ENCODE measurements at regions not wholly inside any gene's neighbourhood (a gene's known extent, or its start where the extent isn't known, plus 50 kb on each side); places are given as distances from the start of the nearest gene placed in this dataset.

DNA sequence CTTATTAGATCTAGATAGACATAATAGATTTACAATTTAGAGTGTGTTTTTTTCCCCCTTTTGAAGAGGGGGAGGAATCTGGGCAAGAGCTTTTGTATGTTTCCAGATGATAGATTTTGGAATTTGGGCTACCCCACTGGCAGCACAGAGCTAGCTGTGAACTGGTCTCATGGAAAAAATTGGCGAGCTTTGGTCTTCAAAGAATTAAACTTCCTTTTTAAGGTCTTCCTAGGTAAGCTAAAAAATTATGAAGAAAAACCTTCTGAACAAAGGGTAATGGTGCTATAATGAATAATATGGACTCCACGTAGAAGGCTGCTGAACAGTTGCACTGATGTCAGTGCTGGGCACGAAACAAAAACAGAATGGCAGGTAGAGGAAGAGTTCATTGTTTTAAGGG is 109.3 kb downstream of the ZIC5 start:
- TF ChIP-seq, protein P1, sequence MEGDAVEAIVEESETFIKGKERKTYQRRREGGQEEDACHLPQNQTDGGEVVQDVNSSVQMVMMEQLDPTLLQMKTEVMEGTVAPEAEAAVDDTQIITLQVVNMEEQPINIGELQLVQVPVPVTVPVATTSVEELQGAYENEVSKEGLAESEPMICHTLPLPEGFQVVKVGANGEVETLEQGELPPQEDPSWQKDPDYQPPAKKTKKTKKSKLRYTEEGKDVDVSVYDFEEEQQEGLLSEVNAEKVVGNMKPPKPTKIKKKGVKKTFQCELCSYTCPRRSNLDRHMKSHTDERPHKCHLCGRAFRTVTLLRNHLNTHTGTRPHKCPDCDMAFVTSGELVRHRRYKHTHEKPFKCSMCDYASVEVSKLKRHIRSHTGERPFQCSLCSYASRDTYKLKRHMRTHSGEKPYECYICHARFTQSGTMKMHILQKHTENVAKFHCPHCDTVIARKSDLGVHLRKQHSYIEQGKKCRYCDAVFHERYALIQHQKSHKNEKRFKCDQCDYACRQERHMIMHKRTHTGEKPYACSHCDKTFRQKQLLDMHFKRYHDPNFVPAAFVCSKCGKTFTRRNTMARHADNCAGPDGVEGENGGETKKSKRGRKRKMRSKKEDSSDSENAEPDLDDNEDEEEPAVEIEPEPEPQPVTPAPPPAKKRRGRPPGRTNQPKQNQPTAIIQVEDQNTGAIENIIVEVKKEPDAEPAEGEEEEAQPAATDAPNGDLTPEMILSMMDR (IDR thresholded peaks at IDR 0.05; ENCODE audit: low read depth, low read length), result no peak
- CTCF ChIA-PET, result no interaction called here
- Histone ChIP-seq H3K27ac (ENCODE audit: low read depth, low read length) (no peak overlapping the region), H3K27me3 (ENCODE audit: control insufficient read depth, insufficient read depth, low read length) (peaks cover 11% of the 10 kb centered on the region), H3K4me3 (ENCODE audit: low read depth, low read length) (no peak overlapping the region), H3K9me3 (ENCODE audit: control insufficient read depth, insufficient read depth, low read length) (no peaks in the 10 kb centered on the region)
- no peak for DNase-seq (ENCODE audit: low read depth, low spot score)
- POLR2A ChIA-PET, result no interaction called here

DNA sequence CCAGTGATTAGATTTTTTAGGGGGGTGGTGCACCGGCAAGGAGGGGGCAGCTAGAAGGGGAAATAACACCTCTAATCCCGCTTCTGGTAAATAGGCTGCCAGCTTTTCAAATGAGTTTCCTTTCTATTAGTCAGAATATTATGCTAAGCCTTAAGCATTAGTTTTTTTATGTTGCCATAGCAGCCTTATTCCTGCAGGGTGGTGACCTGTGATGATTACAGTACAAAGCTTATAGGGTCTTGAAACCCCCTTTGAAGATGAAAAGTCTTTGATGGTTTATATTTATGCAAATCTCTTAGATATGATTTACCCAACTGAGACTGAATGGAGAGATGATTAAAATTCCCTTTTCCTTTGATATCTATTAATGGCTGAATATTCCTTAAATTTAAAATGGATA is 109.8 kb downstream of the ZIC5 start:
- Histone ChIP-seq H3K27ac (ENCODE audit: low read depth, low read length) (no peak overlapping the region), H3K9me3 (ENCODE audit: control insufficient read depth, insufficient read depth, low read length) (no peaks in the 10 kb centered on the region), H3K4me3 (ENCODE audit: low read depth, low read length) (no peak overlapping the region), H3K27me3 (ENCODE audit: control insufficient read depth, insufficient read depth, low read length) (peaks cover 11% of the 10 kb centered on the region)
- CTCF ChIA-PET, result no interaction called here
- POLR2A ChIA-PET, result no interaction called here
- no peak for DNase-seq (ENCODE audit: low read depth, low spot score)
- TF ChIP-seq, protein P1 (IDR thresholded peaks at IDR 0.05; ENCODE audit: low read depth, low read length), result no peak

DNA sequence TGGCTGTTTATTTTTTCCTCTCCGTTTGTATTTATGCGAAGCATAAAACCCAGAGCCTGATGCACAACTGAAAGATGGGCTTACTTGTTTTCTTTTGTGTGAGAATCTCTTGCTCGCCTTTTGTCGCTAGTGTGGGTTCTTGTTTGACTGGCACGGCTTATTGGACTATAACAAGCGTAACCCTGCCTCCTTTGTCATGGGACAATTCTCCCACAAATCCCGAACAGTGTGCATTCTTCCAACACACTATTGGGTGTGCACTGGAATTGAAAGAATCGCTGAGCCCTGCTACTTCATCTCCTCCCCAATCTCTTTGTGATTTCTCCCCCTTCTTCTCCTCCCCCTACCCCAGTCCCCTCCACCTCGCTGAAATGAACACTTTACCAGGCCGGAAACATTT is 110.8 kb downstream of the ZIC5 start:
- no peaks in the 10 kb centered on the region for H3K9me3 ChIP-seq (ENCODE audit: control insufficient read depth, insufficient read depth, low read length)
- POLR2A ChIA-PET, result no interaction called here
- CTCF ChIA-PET, result no interaction called here
- DNase-seq (ENCODE audit: low read depth, low spot score), result no peak
- no peak overlapping the region for H3K27ac ChIP-seq (ENCODE audit: low read depth, low read length)
- H3K27me3 ChIP-seq (ENCODE audit: control insufficient read depth, insufficient read depth, low read length), result peaks cover 12% of the 10 kb centered on the region
- TF ChIP-seq, protein P1 (IDR thresholded peaks at IDR 0.05; ENCODE audit: low read depth, low read length), result no peak
- no peak overlapping the region for H3K4me3 ChIP-seq (ENCODE audit: low read depth, low read length)

DNA sequence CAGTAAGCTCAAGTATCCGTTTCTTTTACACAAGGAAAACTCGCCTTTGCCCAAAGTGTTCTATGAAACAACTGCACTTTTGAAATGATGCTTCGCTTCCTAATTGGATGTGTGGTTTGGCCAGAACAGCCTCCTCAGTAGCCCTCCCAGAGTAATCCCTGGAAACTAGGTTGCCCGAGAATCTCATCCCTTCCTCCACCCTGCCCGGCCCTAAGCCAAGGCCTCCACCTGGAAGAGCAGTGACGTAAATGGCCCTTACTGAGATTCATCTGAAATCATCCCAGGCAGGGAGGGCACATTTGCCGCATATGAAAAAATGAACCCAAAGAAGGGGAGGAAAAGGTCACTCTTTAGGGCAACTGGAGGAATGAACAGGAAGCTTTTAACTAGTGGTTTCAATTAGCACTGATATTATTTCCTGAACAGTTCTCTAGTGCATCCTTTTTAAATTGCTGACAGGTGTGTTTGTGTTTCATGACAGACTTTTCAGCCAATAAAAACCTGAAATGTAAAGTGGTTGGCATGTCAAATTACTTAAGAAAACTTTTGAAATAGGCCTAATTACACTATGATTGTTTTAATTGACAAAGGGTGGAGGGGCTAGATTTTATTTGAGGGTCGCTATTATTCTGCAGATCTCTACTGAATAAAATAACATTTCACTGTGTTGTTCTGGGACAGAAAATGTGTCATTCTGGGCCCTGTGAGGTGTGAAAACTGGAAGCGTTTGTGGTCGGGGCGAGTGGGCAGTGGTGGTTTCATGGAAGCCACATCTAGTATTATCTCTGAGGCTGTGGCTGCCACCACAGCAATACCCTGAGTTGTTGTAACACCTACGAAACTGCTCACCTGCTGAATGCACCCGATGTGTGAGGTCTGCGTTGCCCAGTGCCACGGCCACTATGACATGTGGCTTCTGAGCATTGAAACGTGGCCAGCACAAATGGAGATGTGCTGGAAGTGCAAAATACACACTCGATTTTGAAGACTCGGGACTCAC is 112.1 kb downstream of the ZIC5 start:
- Histone ChIP-seq H3K9me3 (ENCODE audit: control insufficient read depth, insufficient read depth, low read length) (no peaks in the 10 kb centered on the region), H3K4me3 (ENCODE audit: low read depth, low read length) (no peak overlapping the region), H3K27me3 (ENCODE audit: control insufficient read depth, insufficient read depth, low read length) (peaks cover 13% of the 10 kb centered on the region), H3K27ac (ENCODE audit: low read depth, low read length) (no peak overlapping the region)
- ChIA-PET POLR2A (no interaction called here), CTCF (no interaction called here)
- TF ChIP-seq, protein P1 (IDR thresholded peaks at IDR 0.05; ENCODE audit: low read depth, low read length), result no peak
- no peak for DNase-seq (ENCODE audit: low read depth, low spot score)

DNA sequence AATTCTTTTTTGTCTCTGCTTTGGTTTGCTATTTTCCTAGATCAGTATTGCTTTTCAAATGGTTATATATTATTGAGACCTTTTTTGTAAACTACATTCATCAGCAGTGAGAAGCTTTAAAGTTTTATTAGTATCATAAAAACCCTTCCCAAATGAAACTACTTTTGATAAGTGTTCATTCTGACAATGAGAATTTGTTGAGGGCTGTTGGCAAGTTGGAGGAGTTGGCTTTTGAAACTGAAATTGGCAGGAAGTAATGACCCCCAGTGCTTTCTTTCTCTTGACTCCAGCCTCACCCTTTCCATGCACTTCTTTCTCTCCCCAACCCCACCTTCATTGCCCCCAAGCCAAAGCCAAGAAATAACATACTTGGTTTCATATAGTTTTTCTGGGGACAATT is 113.8 kb downstream of the ZIC5 start:
- CTCF ChIA-PET, result interaction anchor here (1.1 kb wide), 1 partner anchor 58 kb away, joined by 3 read pairs; no protein-coding TSS in a partner anchor

More for the DNA sequence above, 113.8 kb downstream of the ZIC5 start:
- POLR2A ChIA-PET, result no interaction called here
- Histone ChIP-seq H3K4me3 (ENCODE audit: low read depth, low read length) (no peak overlapping the region), H3K9me3 (ENCODE audit: control insufficient read depth, insufficient read depth, low read length) (no peaks in the 10 kb centered on the region), H3K27ac (ENCODE audit: low read depth, low read length) (no peak overlapping the region), H3K27me3 (ENCODE audit: control insufficient read depth, insufficient read depth, low read length) (peaks cover 11% of the 10 kb centered on the region)
- DNase-seq (ENCODE audit: low read depth, low spot score), result no peak
- TF ChIP-seq, protein P1 (IDR thresholded peaks at IDR 0.05; ENCODE audit: low read depth, low read length), result no peak
